RWPE1 (cell line): ENCODE measurements at regions not wholly inside any gene's neighbourhood (a gene's known extent, or its start where the extent isn't known, plus 50 kb on each side); places are given as distances from the start of the nearest gene placed in this dataset.

Source experiments
- CTCF ChIA-PET: fragments of 350-600 bp; sonication (Branson Sonifier 250); formaldehyde crosslinking; extraction: SDS; loops from one replicate; lab custom pipeline; 2021; lab: Yijun Ruan, JAX
- POLR2A ChIA-PET: fragments of 400-600 bp; formaldehyde crosslinking; extraction: SDS; loops from one replicate; lab custom pipeline; 2020; ENCODE audit warnings: antibody characterized with exemption; ENCODE audit not compliant: low non-redundant PET; lab: Yijun Ruan, JAX
- DNase-seq: peaks from one replicate; pipeline ENCODE4 v3.0.0; 2012; ENCODE audit warnings: low spot score
- H3K27ac ChIP-seq: fragments of 450-650 bp; 2 replicates; pipeline ENCODE4 v1.5.1; 2017
- CTCF ChIP-seq: fragments of 450-650 bp; conservative IDR thresholded peaks from 2 replicates; pipeline ENCODE4 v1.5.1; 2017; ENCODE audit warnings: low read depth, mild to moderate bottlenecking

DNA sequence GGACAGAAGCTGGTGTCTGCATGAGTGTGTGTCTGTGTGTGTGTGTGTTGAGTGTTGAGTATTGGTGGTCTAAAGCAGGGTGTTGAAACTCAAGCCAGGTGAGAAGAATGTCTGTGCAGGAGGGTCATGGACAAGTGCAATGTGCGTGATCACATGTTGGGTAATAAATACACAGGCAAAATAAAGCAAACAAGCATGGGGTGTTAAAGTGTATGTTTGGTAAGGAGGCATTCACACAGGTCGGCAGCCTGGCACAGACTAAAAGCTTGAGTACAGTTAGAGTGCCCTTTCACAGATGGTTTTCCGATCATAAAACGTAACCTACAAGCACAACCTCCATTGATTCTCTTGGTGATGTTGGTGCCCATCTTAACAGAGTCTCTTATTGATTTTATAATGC lies 476.9 kb upstream of the KLHL1 start:
- no peak overlapping the region for H3K27ac ChIP-seq
- ChIA-PET CTCF (no interaction called here), POLR2A (no interaction called here)
- no peak for DNase-seq
- no peak for TF ChIP-seq CTCF

- DNase-seq, result no peak
- ChIA-PET POLR2A (no interaction called here), CTCF (no interaction called here)
- no peak for TF ChIP-seq CTCF
- no peak overlapping the region for H3K27ac ChIP-seq
Observed at GRCh38 chr13:70580825-70581224, 472.6 kb upstream of the KLHL1 start.

- TF ChIP-seq CTCF, result no peak
- H3K27ac ChIP-seq, result no peak overlapping the region
- DNase-seq, result no peak
- POLR2A ChIA-PET, result no interaction called here
- CTCF ChIA-PET, result no interaction called here
Observed at GRCh38 chr13:70579941-70580340, 471.7 kb upstream of the KLHL1 start.

DNA sequence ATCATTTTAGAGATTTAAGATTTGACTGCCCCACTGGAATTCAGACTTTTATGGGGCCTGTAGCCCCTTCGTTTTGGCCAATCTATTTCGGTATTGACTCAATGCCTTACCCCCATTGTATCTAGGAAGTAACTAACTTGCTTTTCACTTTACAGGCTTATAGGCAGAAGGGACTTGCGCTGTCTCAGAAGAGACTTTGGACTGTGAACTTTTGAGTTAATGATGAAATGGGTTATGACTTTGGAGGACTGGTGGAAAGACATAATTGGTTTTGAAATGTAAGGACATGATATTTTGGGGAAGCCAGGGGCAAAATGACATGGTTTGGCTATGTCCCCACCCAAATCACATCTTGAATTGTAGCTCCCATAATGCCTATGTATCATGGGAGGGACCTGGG lies 463.0 kb upstream of the KLHL1 start:
- ChIA-PET POLR2A (no interaction called here), CTCF (no interaction called here)
- DNase-seq, result no peak

DNA sequence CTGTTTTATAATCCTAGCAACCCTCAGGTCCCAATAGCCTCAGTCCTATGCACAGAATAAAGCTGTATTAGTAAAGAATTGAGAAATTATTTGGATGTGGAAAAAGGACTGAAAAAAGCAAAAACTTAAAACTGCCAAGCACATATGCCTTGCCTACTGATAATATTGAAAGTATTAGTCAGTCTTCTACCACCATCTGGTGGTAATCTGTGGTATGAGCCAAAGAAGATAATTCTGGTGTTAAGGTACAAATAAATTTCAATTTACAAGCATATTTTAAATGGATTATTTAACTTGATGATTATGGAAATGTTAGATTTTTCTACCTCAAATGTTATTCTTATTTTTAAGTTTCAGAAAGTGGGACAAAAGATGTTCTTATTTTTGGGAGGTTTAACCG lies 460.3 kb upstream of the KLHL1 start:
- no peak overlapping the region for H3K27ac ChIP-seq
- DNase-seq, result peak; percentile 25
- POLR2A ChIA-PET, result no interaction called here
- peak; percentile 69 for TF ChIP-seq CTCF
- CTCF ChIA-PET, result no interaction called here

More for the DNA sequence above, 463.0 kb upstream of the KLHL1 start:
- no peak overlapping the region for H3K27ac ChIP-seq
- TF ChIP-seq CTCF, result no peak

DNA sequence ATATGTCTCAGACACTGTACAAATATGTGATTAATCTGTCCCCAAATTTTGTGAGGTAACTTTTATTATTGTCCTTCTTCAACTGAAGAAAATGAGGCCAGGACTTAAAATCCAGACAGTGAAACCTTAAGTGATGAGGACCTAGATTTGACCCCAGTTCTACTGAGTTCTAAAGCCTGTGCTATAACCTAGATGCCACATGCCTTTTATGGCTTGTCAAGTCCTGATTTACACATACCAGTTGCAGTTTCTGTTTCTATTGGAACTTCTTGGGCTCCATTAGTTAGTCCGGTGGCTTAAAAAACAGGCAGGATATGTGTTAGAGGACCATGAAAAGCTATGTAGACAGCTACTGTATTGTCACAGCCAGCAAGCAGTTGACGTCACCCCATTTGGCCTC lies 436.5 kb upstream of the KLHL1 start:
- no peak for DNase-seq
- TF ChIP-seq CTCF, result no peak
- ChIA-PET CTCF (no interaction called here), POLR2A (no interaction called here)
- H3K27ac ChIP-seq, result no peak overlapping the region

DNA sequence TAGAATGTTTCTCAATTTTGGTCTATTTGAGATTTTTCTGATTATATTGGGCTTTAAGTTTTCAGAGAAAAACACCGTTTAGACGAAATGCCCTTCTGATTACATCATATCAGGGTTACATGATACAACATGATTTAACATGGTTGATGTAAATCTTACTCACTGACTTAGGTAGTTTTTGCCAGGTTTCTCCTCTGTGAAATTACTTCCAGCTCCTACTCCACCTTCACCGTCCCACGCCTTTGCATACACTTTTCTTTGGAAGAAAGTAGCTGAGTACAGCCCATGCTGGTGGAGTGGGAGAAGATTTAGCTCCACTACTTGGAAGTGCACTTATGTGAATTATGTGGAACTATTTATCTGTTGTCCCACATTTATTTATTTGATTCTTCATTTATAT lies 433.2 kb upstream of the KLHL1 start:
- peak; percentile 4 for DNase-seq
- POLR2A ChIA-PET, result no interaction called here
- H3K27ac ChIP-seq, result no peak overlapping the region
- CTCF ChIA-PET, result no interaction called here
- TF ChIP-seq CTCF, result no peak
